ENCODE measurements at regions not wholly inside any gene's neighbourhood (a gene's known extent, or its start where the extent isn't known, plus 50 kb on each side); places are given as distances from the start of the nearest gene placed in this dataset.
"Not testable (repeated sequence)": the region's sequence is repeated elsewhere in the genome, so short reads cannot be mapped to it uniquely, and the experiment has no call there.

DNA sequence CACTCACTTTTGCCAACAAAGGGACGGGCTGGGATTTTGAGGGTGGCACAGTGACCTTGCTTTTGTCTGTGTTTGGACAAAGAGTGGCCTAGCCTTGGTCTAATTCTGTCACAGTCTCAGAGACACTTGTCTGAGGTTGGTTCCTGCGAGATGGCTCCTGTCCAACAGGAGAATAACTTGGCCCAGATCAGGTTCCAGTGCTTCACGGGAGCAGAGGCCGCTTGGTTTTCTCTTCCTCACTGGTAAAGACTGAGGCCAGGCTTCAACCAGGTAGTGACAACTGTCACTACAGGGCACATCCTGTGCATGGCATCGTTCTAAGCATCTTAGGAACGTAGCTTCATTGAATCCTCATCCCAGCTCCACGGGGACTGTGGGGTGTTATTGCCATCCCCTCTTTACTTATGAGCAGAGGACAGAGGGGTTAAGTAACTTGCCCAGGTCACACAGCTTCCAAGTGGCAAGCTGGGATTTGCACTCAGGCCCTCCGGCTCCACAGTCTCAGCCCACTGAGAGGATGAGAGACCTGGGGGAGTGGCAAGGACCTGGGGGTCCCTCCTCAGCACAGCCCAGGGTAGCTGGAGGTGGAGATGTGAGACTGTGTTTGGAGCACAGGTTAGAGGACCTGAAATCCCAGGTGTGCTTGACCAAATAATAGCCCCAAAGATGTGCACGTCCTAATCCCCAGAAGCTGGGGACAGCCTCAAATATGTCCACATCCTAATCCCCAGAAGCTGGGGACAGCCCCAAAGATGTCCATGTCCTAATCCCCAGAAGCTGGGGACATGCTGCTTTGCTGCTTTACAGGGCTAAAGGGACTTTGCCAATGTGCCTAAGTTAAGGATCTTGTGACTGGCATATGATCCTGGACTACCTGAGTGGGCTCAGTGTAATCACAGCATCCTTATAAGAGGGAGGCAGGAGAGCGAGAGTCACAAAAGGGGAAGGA is 179.2 kb upstream of the RTL1 start:
- DNase-seq (ENCODE audit: low spot score) = no peak

DNA sequence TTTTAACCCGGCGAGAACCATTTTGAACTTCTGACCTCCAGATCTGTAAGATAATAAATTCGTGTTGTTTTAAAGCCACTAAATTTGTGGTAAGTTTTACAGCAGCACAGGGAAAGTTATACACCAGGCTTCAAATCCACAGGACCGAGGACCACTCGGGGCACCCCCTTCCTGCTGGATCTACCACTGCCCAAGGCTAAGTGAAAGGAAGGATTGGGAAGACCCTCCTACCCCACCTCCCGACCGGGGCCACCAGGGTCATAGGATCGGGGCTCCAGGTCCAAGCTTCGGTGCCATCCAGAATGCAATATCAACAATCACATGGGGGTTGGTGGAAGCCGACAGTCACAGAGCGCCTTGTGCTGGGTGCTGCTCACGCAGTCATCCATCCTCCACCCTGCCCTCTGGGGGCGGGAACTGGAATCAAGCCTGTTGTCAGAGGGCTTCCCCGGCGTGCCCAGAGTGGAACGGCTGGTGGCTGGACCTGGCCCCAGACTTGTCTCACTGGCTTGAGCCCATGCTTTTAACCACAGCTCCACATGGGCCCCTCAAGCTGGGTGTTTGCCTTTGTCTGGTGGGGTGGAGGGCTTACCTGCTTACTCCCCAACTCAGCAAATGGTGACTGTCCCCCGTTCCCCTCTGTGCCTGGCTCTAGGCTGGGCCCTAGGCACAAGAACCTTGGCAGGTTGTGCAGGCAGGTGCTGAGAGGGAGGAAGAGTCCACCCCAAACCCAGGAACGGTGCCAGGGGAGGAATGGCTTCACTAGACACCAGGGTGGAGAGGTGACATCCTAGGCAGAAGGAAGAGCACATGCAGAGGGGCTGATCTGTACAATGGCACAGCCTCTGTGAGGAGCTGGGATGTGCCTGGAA is 180.3 kb upstream of the RTL1 start:
- DNase-seq (ENCODE audit: low spot score) = peak; percentile 66

DNA sequence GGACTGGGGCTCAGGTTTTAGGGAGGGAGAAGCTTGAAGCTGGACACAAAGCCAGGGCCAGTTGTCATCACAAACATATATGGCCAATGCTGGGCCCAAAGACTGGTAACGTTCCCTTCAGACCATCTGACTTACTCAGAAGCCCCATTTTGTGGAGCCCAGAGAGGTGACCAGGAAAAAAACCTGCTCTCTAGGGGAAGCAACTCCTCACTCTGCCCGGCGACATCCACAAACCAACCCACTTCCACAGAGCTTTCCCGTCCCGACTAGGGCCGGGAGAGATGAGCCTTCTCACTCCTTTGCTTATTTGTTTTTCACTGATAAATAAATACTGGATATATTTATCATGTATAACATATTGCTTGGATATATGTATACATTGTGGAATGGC is 180.9 kb upstream of the RTL1 start:
- no peak for DNase-seq (ENCODE audit: low spot score)

DNA sequence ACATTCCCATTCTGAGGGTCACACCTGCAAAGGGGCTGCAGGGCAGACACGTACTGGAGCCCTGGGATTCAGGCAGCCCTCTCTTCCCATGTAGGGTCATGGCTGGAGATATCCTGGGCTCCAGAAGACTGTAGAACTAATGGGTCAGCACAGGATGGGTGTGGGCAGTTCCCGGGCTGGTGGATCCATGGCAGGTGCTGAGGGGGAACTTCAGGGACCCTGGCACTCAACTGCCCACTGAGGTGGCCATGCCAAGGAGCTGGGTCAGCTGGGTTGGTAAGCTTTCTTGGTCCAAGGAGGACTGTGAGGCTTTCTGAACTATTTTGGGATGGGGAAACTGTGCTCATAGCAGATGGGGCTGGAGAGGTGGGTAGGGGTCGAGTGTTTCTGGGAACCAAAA is 183.4 kb upstream of the RTL1 start:
- DNase-seq (ENCODE audit: low spot score) = no peak

DNA sequence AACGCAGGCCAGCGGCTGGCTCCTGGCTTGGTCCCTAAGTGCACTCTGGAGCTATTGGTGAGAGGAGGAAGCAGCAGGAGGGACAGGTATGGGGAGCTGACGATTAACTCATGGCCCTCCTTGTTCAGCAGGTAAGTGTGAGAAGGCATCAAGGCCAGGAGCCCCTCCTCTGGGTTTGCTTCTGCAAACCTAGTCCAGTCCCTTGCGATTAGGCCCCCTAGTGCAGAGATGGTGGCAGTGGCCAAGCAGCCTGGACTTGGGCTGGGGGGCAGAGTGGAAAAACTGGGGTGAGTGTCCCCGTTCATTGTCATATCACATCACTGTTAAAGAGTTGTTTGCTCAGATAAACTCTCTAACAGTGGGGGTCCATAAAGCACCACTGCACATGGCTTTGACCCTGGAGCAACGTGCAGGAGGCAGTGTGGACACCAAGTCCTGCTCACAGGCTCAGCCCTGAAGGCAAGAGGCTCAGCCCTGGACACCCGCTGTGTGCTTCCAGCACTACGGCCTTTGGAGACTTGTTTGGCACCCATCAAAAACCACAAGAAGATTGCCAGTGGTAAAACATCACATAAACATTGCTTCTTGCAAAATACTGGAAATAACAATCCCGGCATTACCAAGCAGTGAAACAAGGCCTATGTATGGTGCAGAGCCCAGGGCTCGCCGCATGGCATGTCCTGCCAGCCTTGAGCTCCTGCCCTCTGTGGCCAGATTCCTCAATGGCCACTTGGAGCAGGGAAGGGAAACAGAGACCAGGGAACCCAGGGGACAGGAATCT is 184.3 kb upstream of the RTL1 start:
- no peak for DNase-seq (ENCODE audit: low spot score)

DNA sequence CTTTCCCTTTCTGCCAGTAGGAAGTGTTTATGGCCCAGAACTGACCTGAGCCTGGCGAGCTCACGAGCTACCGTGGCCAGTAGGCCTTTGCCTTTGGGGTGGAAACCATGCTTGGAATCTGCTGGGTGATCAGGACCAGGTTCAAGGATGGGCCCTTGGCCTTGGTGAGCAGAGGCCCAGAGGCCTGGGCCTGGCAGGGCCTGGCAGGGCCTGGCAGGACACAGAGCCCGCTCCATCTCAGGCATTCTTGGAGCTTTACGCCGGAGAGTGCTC is 184.8 kb upstream of the RTL1 start:
- DNase-seq (ENCODE audit: low spot score) = no peak

DNA sequence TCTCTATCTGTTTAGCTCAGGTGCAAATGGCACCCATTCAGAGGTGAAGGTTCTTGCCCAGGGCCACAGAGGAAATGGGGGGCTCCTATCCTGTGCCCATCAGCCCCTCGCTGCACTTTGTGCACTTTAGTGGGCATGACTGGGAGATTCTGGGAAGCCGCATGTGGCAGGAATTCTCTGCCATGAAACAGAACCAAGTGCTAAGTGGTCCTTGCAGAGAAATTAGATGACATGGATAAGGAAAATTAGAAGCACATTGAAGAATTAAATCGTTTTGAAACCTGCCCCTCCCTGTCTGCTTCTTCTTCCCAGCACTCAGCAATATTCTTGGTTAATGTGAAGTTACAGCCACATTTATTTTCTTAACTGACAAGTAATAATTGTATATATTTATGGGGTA is 185.2 kb upstream of the RTL1 start:
- DNase-seq (ENCODE audit: low spot score) = no peak

DNA sequence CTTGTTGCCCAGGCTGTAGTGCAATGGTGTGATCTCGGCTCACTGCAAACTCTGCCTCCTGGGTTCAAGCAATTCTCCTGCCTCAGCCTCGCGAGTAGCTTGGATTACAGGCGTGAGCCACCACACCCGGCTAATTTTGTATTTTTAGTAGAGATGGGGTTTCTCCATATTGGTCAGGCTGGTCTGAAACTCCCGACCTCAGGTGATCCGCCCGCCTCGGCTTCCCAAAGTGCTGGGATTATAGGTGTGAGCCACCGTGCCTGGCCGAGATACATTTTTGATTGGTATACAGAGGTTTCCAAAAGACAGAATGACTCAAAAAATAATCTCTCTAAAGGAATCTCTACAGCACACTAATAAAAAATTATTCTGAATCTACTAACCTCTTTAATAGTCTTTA is 187.0 kb upstream of the RTL1 start:
- DNase-seq (ENCODE audit: low spot score) = not testable (repeated sequence)

DNA sequence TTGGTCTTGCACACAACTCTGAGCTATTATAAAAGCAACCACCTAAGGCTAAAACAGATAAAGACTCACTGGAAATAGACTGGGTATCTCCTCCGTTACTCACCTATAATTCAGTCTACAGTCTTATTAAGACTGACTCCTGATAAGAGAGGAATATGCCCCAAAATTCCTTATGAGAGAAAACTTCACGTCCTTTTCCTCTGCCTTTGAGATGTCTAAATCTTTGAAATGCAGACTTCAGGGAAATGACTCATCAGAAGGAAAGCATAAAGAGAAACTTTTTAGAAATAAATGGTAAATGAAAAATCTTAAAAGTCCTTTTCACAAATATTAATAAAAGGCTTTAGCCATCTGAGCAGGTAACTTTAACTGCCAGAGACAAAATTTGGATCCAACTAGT is 187.5 kb upstream of the RTL1 start:
- no peak for DNase-seq (ENCODE audit: low spot score)

DNA sequence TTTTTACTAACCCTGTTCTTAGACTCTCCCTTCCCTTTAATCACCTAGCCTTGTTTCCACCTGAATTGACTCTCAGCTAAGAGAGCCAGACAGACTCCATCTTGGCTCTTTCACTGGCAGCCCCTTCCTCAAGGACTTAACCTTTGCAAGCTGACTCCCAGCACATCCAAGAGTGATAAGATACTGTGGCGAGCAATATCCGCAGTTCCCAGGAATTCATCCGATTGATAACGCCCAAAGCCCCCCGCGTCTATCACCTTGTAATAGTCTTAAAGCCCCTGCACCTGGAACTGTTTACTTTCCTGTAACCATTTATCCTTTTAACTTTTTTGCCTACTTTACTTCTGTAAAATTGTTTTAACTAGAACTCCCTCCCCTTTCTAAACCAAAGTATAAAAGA is 191.4 kb upstream of the RTL1 start:
- not testable (repeated sequence) for DNase-seq (ENCODE audit: low spot score)

DNA sequence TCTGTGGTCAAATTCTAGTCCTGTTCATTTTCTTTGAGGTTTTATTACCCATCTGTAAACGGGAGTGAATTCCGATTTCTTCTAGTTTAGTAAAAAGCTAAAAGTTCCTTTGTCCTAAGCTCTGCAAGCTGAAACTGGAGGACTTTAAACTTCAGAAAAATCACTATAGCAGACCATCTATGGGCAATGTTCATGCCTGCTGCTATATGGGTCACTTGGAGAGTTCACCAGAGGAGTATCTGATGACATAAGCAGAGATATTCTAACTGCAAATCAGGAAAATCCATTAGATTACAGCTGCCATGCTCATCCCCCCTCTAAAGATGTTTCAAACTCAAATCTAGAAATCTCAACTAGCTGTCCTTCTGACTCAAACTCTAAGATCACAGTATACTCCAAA is 193.0 kb upstream of the RTL1 start:
- DNase-seq (ENCODE audit: low spot score) = no peak

DNA sequence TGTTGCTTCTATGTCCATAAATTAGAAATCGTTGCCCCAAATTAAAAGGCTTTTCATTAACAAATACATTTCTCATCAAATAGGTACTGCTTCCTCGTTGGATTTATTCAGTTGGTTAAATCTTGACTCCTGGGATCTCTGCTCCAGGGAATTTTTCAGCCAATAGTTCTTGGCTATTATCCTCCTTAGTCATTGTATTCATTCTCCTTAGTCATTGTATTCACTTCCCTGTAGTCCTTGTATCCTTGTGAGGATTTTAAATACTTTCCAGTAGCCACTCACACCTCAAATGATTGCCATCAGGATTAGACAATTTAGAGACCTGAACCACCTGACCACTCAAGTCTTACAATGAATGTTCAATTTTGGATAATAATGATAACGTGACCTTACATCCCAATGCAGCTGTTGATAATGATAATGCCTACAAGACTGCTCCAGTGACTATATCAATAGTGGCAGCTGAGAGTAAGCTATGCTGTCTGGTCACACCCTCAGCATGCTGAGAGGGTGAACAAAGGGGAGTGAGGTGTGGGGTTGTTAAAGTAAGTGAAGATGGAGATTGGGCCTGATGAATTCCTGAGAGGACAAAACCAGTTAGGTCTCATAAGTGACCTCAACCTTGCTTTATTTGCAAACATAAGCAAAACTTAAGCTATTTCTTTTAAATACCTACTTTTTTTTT is 193.7 kb upstream of the RTL1 start:
- DNase-seq (ENCODE audit: low spot score) = no peak

DNA sequence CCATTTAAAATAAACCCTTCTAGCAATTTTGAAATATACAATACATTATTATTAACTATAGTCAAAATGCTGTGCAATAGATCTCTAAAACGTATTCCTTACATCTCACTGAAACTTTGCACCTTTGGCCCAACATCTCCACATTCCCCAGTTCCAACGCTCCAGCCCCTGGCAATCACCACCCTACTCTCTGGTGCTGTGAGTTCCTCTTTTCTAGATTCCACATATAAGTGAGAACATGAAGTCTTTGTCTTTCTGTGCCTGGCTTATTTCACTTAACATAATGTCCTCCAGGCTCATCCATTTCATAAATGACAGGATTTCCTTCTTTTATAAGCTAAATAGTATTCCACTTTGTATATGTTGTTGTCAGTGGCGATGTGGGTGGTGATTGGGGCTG is 194.7 kb upstream of the RTL1 start:
- DNase-seq (ENCODE audit: low spot score) = no peak

DNA sequence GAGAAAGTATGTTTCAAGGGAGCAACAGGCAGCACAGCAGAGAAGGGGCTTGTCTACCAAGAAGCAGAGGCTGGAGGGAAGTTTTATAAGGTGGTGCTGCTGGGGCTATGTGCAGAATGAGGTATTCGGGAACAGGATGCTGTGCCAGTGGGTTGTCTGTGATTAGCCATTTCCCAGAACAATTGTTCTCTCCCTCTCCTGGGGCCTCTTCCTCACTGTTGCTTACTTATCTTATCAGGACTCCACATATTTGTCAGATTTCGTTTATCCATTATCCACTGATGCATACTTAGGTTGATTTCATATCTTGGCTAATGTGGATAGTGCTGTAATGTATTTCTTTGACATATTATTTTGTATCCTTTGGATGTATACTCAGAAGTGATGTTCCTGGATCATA is 195.1 kb upstream of the RTL1 start:
- no peak for DNase-seq (ENCODE audit: low spot score)

DNA sequence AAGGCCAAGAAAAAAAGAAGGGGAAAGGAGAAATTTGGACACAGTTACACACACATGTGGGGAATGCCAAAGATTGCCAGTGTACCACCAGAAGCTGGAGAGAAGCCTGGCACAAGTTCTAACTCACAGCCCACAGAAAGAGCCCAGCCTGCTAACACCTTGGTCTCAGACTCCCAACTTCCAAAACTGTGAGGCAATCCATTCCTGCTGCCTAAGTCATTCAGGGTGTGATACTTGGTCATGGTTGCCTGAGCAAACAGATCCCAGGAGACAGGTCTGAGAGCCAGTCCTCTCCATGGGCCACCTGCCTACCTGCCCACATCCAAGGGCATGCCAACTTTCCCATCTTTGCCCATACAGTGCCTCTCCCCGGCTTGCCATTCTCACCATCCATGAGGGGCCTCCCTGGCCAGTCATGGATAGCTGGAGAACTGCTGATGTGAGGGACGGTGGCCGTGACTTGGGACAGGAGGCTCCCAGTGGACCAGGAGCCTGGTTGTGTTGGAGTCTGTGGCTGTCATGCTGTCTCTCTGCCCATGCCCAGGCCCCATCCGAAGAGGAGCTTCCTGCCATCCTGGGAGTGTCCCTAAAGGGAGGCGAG is 198.0 kb upstream of the RTL1 start:
- DNase-seq (ENCODE audit: low spot score) = no peak

DNA sequence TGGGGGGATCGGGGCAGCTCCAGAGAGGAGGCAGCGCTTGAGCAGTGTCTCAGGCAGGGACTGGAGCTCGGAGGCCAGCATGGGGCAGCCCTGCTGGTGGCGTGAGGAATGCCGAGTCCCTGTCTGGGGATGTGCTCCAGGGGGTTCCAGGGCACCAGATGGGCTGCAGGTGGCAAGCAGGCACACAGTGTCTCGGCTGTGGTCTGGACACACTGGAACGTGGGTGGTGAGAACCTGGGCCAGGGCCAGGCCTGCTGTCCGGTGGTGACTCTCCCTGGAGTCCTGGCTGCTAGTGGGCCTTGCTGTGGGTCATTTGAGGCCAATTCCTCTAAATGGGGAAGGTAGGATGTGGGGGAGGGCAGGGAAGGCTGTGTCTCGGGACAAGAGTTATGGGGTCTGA is 199.4 kb upstream of the RTL1 start:
- no peak for DNase-seq (ENCODE audit: low spot score)

DNA sequence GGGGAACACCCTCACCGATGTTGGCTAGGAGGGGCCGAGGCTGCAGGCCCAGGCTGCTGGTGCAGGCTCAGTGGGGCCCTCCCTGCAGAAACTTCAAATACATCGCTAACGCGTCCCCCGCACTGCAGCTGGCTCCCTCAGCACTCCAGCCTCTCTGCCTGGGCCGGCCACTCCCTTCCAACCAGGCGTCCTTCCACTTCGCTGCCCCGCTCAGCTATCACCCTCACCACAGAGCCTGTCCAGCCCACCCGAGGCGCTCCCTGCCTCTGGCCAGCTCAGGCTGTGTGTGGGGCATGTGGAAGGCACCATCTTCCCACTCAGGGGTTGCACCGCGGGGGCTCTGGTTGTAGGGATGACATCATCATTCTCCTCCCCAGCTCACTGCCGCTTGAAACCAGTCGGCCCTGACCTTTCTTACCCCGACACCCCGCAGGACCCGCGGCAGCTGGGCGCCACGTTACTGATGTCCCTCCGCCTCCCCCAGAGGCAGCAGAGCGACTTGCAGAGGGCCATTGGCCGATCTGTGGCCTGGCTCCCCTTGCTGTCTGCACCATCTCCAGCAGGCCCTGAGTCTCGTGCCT is 199.9 kb upstream of the RTL1 start:
- DNase-seq (ENCODE audit: low spot score) = no peak

DNA sequence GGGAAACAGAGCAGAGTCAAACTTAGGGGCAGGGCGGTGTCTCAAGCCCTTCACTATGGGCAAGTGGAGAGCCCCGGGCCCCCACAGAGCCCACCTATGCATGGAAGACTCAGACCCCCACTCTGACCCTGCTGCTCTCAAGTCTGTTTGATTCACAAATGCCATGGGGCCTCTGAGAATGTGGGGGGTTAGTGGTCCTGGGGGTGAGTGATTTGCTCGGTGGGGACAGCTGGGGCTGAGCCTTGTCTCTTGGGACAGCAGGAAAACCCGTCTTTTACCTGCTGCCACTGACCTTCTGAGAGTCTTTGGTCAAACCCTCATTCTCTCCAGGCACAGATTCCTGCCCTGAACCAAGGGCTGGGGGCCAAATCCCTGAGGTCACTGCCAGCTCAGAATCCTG is 201.0 kb upstream of the RTL1 start:
- DNase-seq (ENCODE audit: low spot score) = no peak

DNA sequence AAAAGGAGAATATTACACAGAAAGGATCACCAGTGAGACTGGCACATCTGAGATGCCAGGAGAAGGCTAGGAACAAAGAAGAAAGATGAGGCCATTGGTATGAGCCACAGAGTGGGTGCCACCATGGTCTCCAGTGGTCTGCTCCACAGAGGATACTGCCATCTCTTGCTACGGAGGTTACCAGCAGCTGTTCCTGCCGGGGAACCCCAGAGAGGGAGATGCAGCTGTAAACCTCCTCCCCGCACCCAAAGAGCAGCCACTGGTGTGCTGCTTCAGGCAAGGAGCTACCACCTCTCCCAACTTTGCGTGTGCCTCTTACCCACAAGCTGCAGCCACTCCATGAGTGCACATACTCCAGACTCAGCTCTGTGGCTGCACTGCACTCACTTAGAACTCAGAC is 201.5 kb upstream of the RTL1 start:
- DNase-seq (ENCODE audit: low spot score) = no peak

DNA sequence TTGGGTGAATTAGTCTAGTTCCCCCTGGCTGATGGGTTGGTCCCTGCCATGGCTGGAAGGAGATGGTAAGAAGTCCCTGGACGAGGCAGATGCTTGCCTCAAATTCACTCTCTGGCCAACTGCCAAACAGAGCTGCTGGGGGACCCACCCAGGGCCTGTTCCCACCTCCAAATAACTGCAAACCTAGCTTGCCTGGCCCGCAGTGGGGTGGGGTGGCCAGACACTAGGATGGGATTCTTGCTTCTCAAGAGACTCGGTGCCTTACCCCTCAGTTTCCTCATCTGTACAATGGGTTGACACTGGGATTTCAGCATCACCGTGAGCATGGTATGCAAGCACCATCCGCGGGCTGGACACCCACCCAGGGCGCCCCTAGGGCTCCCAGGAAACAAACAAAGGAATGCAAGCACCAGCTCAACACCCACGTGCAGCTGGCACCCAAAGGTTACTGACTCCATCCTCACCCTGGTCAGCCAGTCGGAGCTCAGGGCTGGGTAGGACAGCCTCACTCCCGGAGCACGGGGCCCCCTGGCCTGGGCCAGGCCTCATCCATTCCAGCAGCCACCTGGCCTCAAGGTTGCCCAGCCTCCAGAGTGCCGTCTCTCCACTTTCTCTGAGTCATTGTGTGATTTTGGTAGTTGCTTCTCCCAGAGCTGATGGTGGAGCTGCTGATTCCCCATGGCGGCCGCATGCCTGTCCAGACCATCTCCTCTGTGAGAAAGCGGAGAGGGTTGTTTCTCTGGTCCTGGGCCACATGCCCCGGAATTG is 205.2 kb upstream of the RTL1 start:
- no peak for DNase-seq (ENCODE audit: low spot score)

DNA sequence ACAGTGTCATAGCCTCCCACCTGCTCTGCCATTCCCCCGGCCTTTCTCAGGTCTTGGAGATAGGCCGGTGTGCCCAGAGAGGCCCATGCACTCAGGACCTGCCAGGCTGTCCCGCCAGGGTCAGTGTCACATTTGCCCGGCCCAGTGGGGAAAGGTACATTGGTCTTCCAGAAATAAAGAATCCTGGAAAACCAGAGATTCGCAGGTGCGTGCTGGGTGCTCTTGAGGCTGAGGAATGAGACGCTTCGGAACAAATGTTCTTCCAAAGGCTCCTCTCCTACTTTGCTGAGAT is 205.8 kb upstream of the RTL1 start:
- no peak for DNase-seq (ENCODE audit: low spot score)
